GM19395 (cell line): ENCODE measurements at regions not wholly inside any gene's neighbourhood (a gene's known extent, or its start where the extent isn't known, plus 50 kb on each side); places are given as distances from the start of the nearest gene placed in this dataset.

Experiments used
- ATAC-seq: cut with Tn5 transposase; IDR thresholded peaks from one replicate; pipeline ENCODE4 v1.9.1; 2021; ENCODE audit warnings: mild to moderate bottlenecking, moderate library complexity; ENCODE audit not compliant: unreplicated experiment

GRCh38 chr13:68066879-68067513, 836.9 kb upstream of the PCDH9 start:
- ATAC-seq: no peak

DNA sequence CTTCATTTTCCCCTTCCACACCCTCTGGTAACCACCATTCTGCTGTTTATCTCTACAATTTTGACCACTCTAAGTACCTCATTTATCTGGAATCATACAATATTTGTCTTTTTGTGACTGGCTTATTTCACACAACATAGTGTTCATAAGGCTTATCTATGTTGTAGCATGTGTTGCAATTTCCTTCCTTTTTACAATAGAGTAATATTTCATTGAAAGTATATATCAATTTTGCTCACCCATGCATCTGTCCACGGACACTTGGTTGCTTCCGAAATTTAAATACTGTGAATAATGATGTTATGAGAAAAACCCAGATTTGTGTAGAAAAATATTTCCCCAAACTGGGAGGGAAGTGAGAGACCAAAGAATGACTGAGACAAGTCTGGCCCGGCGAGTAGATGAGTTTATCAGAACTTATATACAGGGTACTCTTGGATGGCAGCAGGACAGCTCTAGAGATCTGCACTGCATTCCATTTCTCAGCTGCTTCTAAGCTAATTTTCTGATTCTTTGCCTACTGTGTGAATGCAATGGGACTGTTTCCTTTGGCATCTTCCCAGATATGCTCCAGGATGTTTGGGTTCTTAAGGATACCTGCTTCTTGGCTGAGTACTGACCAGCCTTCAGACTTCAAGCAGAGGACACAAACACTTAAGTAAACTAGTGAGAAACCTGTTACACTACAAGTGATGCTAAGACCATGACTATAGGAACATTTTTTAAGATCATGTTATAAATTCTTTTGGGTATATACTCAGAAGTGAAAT, 834.0 kb upstream of the PCDH9 start:
- no peak for ATAC-seq

DNA sequence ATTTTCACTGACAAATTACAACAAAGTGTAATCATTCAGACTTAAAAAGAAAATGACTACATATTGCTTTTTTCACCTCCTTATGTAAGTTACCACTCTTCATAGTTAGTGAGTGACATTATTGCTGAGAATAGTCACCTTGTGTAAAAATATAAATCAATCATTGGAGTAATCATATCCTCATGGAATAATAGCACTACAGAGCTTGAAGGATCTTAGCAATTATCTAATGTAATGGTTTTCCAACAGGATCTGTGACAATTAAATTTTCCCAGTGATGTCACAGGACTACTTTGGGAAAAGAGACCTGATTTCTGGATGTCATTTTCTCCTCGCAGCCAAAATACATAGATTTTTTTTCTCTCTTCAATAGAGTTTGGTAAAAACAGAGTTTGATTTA, 833.0 kb upstream of the PCDH9 start:
- no peak for ATAC-seq

DNA sequence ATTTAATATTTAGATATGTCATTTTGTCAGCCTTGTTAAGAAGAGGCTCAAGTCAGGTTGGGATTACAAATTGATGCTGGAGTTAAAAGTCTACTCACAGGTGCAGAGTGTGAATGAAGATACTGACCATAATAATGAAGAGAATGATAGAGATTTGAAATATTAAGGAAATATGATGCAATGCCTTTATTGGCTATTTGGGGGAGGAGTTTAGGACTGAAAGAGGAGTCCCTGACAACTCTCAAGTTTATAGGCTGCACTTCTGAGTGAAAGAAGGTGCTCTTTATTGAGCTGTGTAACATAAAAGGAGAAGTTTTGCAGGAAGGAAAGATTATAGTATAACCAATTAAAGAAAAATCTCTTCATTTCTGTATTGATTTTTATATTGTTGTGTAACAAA, 827.7 kb upstream of the PCDH9 start:
- no peak for ATAC-seq

DNA sequence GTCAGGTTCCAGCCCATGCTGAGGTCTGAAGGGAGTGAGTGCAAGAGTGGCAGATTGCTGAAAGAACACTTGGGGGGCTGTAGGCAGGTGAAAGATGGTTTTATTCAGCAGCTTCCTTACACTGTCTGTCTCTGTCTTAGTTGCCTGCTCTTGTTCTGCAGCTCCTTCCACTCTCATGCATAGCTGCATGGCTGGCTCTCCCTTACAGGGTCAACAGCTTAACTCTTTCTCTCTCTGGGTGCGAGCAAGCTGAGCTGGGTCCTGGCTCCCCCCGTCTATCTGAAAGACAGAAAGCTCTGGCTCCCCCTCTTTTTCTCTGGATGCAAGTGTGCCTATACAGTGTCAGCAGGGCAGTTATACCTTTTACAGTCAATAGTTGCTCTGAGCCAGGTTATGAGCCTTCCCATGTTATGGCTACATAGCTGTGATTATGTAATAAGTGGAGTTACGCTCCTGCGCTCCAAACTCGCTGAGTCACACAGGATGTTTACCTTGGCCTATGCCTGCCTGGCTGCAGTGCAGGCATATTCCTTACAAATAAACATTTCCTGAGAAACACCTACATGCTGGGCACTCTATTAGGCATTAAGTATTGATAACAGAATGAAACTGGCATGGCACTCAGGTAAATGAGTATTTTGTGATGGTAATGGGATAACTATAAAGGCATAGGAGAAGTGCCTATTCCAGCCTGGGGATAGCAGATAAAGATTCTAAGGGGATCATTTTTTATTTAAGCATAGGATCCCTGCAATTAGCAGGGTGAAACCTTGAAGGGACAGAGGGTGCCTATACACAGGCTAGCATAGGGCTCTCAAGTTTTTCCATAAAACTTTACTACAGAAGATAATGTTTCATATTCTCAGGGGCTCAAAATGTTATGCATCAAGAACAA, 826.9 kb upstream of the PCDH9 start:
- no peak for ATAC-seq

GRCh38 chr13:68051910-68052309, 821.8 kb upstream of the PCDH9 start:
- ATAC-seq: no peak

DNA sequence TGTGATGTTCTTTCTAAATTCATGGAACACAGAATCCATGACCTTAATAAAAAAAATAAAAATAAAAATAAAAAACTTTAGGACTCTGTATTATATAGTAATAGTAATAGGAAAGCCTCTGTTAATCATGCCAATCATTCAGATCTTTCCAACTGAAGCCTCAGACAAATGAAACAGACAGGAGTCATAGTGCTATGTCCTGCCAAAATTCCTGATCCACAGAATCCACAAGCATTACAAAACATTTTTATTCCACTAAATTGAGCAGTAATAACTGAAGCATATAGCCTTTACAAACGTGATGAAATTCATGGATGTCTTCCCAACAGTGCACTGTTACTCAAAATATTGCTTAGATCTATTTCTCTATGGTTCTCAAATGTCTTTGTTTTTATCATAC, 820.6 kb upstream of the PCDH9 start:
- no peak for ATAC-seq

DNA sequence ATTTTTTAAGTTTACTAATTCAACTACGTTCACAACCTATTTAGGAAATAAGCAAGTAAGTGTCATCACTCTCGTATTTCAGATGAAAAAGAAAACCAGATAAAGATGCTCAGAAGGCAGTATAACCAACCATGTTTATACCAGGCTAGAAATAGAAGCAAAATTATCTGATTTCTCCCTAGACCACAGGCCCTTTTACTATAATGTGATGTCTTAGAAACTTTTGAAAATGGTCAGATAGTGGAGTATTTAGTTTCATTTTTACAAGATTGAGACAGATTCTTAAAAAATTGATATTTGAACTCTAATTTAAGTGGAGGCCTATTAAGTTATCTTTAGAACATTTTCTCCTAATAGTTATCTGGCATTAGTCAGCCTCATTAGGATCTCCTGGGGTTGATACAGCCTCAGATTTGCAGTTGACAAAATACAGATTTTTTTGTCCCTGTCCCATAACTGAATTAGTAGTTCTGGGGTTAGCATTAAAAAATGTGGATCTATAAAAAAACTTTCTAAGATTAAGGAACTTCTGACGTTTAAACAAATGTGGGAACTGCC, 818.7 kb upstream of the PCDH9 start:
- no peak for ATAC-seq

DNA sequence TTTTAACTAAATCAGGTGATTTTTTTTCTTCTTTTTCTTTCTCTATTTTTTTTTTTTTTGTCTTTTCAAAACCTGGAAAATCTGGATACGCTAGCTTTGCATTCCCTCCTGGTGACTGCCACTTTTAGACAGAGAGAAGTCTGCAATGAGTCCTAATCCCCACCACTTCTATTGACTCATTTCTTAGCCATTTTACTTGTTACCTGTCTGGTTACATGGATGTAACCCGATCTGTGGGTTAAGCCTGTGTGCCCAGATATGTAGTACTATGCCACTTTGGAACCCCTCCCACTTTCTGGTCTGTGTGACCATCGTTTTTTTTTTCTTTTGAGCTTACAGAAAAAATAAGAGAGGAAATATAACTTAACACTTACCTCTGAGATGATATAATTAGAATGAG, 817.8 kb upstream of the PCDH9 start:
- no peak for ATAC-seq

GRCh38 chr13:68046903-68047302, 816.8 kb upstream of the PCDH9 start:
- no peak for ATAC-seq

DNA sequence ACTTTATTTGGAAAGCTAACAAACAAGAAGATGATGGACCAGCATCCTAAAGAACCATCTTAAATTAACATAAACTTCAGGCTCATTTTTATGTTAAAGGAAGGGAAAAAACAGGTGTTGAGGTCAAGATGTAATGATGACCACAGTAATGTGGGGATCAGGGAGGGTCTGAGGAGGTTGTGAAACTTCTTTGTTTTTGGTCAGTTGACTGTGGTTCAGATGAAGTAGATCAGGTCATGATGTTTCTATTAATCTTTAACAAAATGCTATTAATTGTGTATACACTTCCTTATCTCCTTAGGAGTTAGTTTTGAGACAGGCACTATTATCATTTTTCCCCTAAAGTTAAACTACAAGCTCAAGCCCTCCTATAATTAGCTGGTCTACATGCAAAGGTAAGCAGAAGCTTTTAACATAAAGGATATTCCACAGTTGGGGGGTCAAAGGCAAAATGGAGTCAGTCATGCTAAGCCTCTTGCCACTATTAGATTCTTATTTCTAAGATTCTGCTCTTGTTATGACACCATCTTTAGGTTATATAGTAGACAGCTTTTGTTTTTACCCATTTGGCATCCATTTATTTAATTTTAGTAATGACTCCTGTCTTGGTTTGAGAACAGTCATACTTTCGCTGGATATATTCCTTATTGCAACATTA, 800.1 kb upstream of the PCDH9 start:
- peak; percentile 65 for ATAC-seq

DNA sequence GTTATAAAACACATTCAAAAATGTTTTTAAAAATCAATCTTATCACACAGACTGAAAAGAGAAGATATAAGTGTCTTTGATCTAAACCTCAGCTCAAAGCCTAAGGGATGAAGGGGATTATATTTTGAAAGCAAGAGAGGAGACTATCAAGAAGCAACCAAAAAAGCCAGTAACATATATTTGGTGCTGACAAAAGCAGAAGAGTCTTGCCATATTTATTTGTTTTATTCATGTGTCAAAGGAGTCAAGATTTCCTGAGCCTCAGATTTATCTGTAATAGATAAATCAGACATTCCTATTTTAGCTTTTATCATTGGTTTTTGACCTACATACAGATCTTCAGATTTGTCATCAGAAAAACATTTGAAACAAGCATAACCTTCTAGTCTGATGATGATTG, 798.6 kb upstream of the PCDH9 start:
- no peak for ATAC-seq

DNA sequence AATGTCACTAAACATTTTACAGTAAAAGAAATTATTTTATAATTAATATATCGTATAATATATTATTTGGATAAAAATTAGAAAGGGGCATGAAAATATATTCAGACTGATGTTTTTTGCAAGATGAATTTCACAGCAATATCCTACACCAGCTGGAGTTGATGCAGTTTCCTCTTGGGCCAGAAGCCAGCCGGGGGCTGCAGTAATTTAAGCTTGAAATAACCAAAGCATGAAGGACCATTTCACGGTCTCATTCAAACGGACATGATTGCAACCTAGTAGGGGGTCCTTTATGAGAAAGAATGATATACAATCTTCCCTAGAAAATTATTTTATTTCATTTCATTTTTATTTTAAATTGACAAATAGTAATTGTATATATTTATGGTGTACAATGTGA, 797.2 kb upstream of the PCDH9 start:
- ATAC-seq: no peak

DNA sequence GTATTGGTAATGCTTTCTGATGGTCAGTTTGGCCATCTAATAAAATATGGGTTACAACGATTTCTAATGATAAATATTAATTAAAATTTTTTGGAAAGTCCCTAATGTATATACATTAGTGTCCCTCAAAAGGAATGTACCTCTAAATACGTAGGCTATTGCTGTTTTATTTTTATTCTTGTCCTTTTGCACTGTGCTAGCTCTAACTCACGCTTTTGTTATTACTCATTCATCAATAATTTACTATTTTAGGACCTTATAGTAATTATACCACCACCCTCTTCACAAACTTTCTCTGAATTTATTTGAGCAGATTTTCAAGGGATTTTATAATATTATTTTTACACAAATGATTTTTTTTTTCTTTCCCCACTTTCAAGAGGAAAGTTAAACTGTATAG, 795.9 kb upstream of the PCDH9 start:
- no peak for ATAC-seq

DNA sequence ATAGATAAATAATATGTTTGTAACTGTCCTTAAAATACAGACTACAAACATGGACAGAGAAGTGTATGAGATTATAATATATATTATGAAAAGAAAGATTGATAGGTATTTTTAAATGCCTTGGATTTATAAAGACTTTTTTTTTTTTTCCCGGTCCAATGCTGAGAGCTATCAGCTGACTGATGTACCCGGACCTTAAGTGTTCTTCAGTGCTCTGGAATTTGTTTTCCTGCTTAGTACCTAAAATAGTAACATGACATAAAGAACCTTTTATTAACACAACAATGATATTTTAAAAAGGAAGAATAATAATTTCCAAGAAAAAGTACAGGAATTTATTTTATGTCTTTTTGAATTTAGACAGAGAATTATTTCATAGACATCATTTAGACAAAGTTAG, 795.5 kb upstream of the PCDH9 start:
- no peak for ATAC-seq

GRCh38 chr13:68023838-68024581, 793.9 kb upstream of the PCDH9 start:
- ATAC-seq: no peak

GRCh38 chr13:68019901-68020300, 789.8 kb upstream of the PCDH9 start:
- ATAC-seq: no peak

DNA sequence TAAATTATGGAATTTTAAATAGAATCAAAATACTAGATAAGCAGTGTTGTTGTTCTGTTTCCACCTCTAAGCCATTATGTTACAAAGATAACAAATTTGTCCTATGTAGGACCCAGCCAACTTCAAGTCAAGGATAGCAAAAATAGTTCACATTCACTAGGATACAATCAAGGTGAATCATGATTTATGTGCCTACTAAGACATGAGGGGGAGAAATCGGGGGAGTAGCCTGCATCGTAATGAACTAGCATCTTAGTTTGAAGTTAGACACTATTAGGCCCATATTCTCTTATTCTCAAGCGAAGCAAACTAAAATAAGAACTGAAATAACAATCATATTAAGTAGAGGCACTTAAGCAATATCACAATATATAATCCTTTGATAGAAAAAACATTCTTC, 779.4 kb upstream of the PCDH9 start:
- ATAC-seq: no peak

DNA sequence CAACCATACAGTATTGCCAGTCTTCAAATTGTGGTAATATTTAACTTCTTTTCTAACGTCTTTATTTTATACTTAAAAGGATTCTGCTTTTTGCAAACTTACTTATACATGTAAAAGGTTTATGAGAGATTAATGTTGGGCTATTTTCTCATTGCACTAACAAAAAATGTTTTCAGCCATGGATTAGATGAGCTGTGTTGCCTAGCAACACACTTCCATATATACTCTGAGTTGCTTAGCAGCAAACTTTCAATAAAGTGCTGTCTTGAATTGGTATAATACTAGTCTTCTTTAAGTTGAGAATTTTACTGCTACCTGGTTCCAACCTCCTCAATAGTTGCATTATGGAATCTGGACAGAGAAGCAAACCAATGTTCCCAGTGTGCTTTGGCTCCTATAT, 777.4 kb upstream of the PCDH9 start:
- ATAC-seq: no peak

DNA sequence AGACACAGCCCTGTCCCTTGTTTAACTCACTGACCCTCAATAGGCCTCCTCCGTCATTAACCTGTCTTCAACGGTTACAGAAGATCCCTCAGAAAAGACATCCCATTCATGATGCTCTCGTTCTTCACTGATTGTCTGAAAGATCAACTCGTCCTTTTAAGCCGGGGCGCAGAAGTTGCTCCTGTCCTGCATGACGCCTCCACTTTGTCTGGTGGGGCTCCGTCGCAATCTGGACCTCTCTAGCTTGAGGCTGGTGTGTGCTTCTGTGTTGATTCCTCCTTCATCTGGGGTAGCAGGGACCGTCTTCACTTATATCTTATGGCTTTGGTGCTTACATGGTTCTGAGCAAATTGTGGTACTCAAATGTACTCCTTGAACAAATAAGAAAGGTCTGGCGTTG, 766.0 kb upstream of the PCDH9 start:
- ATAC-seq: no peak
